ENCODE measurements at regions not wholly inside any gene's neighbourhood (a gene's known extent, or its start where the extent isn't known, plus 50 kb on each side); places are given as distances from the start of the nearest gene placed in this dataset.

GRCh38 chr7:136183981-136184380 lies 206.8 kb upstream of the MTPN start:
- no peak overlapping the region for H3K9ac ChIP-seq (ENCODE audit: low read depth in 1 of 2, low read length in 2 of 2)
- no peaks in the 10 kb centered on the region for H3K27me3 ChIP-seq (ENCODE audit: control insufficient read depth in 1 of 2, insufficient read depth in 2 of 2, low read length in 2 of 2)
- no peak overlapping the region for H3K4me3 ChIP-seq (ENCODE audit: low read depth in 1 of 2, low read length in 2 of 2)
- H3K4me1 ChIP-seq (ENCODE audit: control insufficient read depth in 1 of 2, insufficient read depth in 2 of 2, low read length in 2 of 2) = no peaks in the 10 kb centered on the region
- H3K27ac ChIP-seq (ENCODE audit: low read depth, low read length) = no peak overlapping the region
- no peaks in the 10 kb centered on the region for H3K36me3 ChIP-seq (ENCODE audit: control insufficient read depth in 1 of 2, insufficient read depth in 2 of 2, low read length in 2 of 2)
- H3K9me3 ChIP-seq (ENCODE audit: control insufficient read depth in 1 of 2, low read length in 2 of 2) = no peaks in the 10 kb centered on the region

- Histone ChIP-seq H3K27ac (ENCODE audit: low read depth, low read length) (no peak overlapping the region), H3K4me1 (ENCODE audit: control insufficient read depth in 1 of 2, insufficient read depth in 2 of 2, low read length in 2 of 2) (no peaks in the 10 kb centered on the region)
These were observed 203.8 kb upstream of the MTPN start for GRCh38 chr7:136180984-136181383.

GRCh38 chr7:136179851-136180721 lies 202.9 kb upstream of the MTPN start:
- H3K4me3 ChIP-seq (ENCODE audit: low read depth in 1 of 2, low read length in 2 of 2) = no peak overlapping the region
- H3K27me3 ChIP-seq (ENCODE audit: control insufficient read depth in 1 of 2, insufficient read depth in 2 of 2, low read length in 2 of 2) = no peaks in the 10 kb centered on the region
- H3K9ac ChIP-seq (ENCODE audit: low read depth in 1 of 2, low read length in 2 of 2) = no peak overlapping the region
- no peaks in the 10 kb centered on the region for H3K9me3 ChIP-seq (ENCODE audit: control insufficient read depth in 1 of 2, low read length in 2 of 2)
- H3K4me1 ChIP-seq (ENCODE audit: control insufficient read depth in 1 of 2, insufficient read depth in 2 of 2, low read length in 2 of 2) = no peaks in the 10 kb centered on the region
- no peaks in the 10 kb centered on the region for H3K36me3 ChIP-seq (ENCODE audit: control insufficient read depth in 1 of 2, insufficient read depth in 2 of 2, low read length in 2 of 2)
- no peak overlapping the region for H3K27ac ChIP-seq (ENCODE audit: low read depth, low read length)

More at GRCh38 chr7:136180984-136181383, 203.8 kb upstream of the MTPN start:
- Histone ChIP-seq H3K27me3 (ENCODE audit: control insufficient read depth in 1 of 2, insufficient read depth in 2 of 2, low read length in 2 of 2) (no peaks in the 10 kb centered on the region), H3K9me3 (ENCODE audit: control insufficient read depth in 1 of 2, low read length in 2 of 2) (no peaks in the 10 kb centered on the region), H3K9ac (ENCODE audit: low read depth in 1 of 2, low read length in 2 of 2) (no peak overlapping the region), H3K4me3 (ENCODE audit: low read depth in 1 of 2, low read length in 2 of 2) (no peak overlapping the region), H3K36me3 (ENCODE audit: control insufficient read depth in 1 of 2, insufficient read depth in 2 of 2, low read length in 2 of 2) (no peaks in the 10 kb centered on the region)

- H3K36me3 ChIP-seq (ENCODE audit: control insufficient read depth in 1 of 2, insufficient read depth in 2 of 2, low read length in 2 of 2) = no peaks in the 10 kb centered on the region
- H3K27me3 ChIP-seq (ENCODE audit: control insufficient read depth in 1 of 2, insufficient read depth in 2 of 2, low read length in 2 of 2) = no peaks in the 10 kb centered on the region
- H3K27ac ChIP-seq (ENCODE audit: low read depth, low read length) = no peak overlapping the region
- no peak overlapping the region for H3K4me3 ChIP-seq (ENCODE audit: low read depth in 1 of 2, low read length in 2 of 2)
- H3K9ac ChIP-seq (ENCODE audit: low read depth in 1 of 2, low read length in 2 of 2) = no peak overlapping the region
- no peaks in the 10 kb centered on the region for H3K4me1 ChIP-seq (ENCODE audit: control insufficient read depth in 1 of 2, insufficient read depth in 2 of 2, low read length in 2 of 2)
- no peaks in the 10 kb centered on the region for H3K9me3 ChIP-seq (ENCODE audit: control insufficient read depth in 1 of 2, low read length in 2 of 2)
These were observed 202.0 kb upstream of the MTPN start for GRCh38 chr7:136179154-136179553.

- H3K4me1 ChIP-seq (ENCODE audit: control insufficient read depth in 1 of 2, insufficient read depth in 2 of 2, low read length in 2 of 2) = no peaks in the 10 kb centered on the region
- no peak overlapping the region for H3K9ac ChIP-seq (ENCODE audit: low read depth in 1 of 2, low read length in 2 of 2)
- no peak overlapping the region for H3K27ac ChIP-seq (ENCODE audit: low read depth, low read length)
- no peaks in the 10 kb centered on the region for H3K9me3 ChIP-seq (ENCODE audit: control insufficient read depth in 1 of 2, low read length in 2 of 2)
- H3K36me3 ChIP-seq (ENCODE audit: control insufficient read depth in 1 of 2, insufficient read depth in 2 of 2, low read length in 2 of 2) = no peaks in the 10 kb centered on the region
- H3K4me3 ChIP-seq (ENCODE audit: low read depth in 1 of 2, low read length in 2 of 2) = no peak overlapping the region
- H3K27me3 ChIP-seq (ENCODE audit: control insufficient read depth in 1 of 2, insufficient read depth in 2 of 2, low read length in 2 of 2) = no peaks in the 10 kb centered on the region
These were observed 197.4 kb upstream of the MTPN start for GRCh38 chr7:136174477-136175125.

GRCh38 chr7:136173874-136174273 lies 196.7 kb upstream of the MTPN start:
- Histone ChIP-seq H3K4me1 (ENCODE audit: control insufficient read depth in 1 of 2, insufficient read depth in 2 of 2, low read length in 2 of 2) (no peaks in the 10 kb centered on the region), H3K9me3 (ENCODE audit: control insufficient read depth in 1 of 2, low read length in 2 of 2) (no peaks in the 10 kb centered on the region), H3K9ac (ENCODE audit: low read depth in 1 of 2, low read length in 2 of 2) (no peak overlapping the region), H3K27ac (ENCODE audit: low read depth, low read length) (no peak overlapping the region), H3K4me3 (ENCODE audit: low read depth in 1 of 2, low read length in 2 of 2) (no peak overlapping the region), H3K36me3 (ENCODE audit: control insufficient read depth in 1 of 2, insufficient read depth in 2 of 2, low read length in 2 of 2) (no peaks in the 10 kb centered on the region), H3K27me3 (ENCODE audit: control insufficient read depth in 1 of 2, insufficient read depth in 2 of 2, low read length in 2 of 2) (no peaks in the 10 kb centered on the region)

GRCh38 chr7:136171233-136171632 lies 194.1 kb upstream of the MTPN start:
- H3K27me3 ChIP-seq (ENCODE audit: control insufficient read depth in 1 of 2, insufficient read depth in 2 of 2, low read length in 2 of 2) = no peaks in the 10 kb centered on the region
- H3K36me3 ChIP-seq (ENCODE audit: control insufficient read depth in 1 of 2, insufficient read depth in 2 of 2, low read length in 2 of 2) = no peaks in the 10 kb centered on the region
- no peak overlapping the region for H3K27ac ChIP-seq (ENCODE audit: low read depth, low read length)
- H3K9ac ChIP-seq (ENCODE audit: low read depth in 1 of 2, low read length in 2 of 2) = no peak overlapping the region
- no peaks in the 10 kb centered on the region for H3K4me1 ChIP-seq (ENCODE audit: control insufficient read depth in 1 of 2, insufficient read depth in 2 of 2, low read length in 2 of 2)
- no peaks in the 10 kb centered on the region for H3K9me3 ChIP-seq (ENCODE audit: control insufficient read depth in 1 of 2, low read length in 2 of 2)
- no peak overlapping the region for H3K4me3 ChIP-seq (ENCODE audit: low read depth in 1 of 2, low read length in 2 of 2)

- Histone ChIP-seq H3K4me1 (ENCODE audit: control insufficient read depth in 1 of 2, insufficient read depth in 2 of 2, low read length in 2 of 2) (no peaks in the 10 kb centered on the region), H3K27ac (ENCODE audit: low read depth, low read length) (no peak overlapping the region), H3K9ac (ENCODE audit: low read depth in 1 of 2, low read length in 2 of 2) (no peak overlapping the region), H3K9me3 (ENCODE audit: control insufficient read depth in 1 of 2, low read length in 2 of 2) (peaks cover 0 to 2% of the 10 kb centered on the region in 2 donors), H3K4me3 (ENCODE audit: low read depth in 1 of 2, low read length in 2 of 2) (no peak overlapping the region), H3K36me3 (ENCODE audit: control insufficient read depth in 1 of 2, insufficient read depth in 2 of 2, low read length in 2 of 2) (no peaks in the 10 kb centered on the region), H3K27me3 (ENCODE audit: control insufficient read depth in 1 of 2, insufficient read depth in 2 of 2, low read length in 2 of 2) (no peaks in the 10 kb centered on the region)
These were observed 191.7 kb upstream of the MTPN start for GRCh38 chr7:136168821-136169220.

GRCh38 chr7:136167991-136168390 lies 190.8 kb upstream of the MTPN start:
- Histone ChIP-seq H3K27me3 (ENCODE audit: control insufficient read depth in 1 of 2, insufficient read depth in 2 of 2, low read length in 2 of 2) (no peaks in the 10 kb centered on the region), H3K9me3 (ENCODE audit: control insufficient read depth in 1 of 2, low read length in 2 of 2) (peaks cover 0 to 3% of the 10 kb centered on the region in 2 donors), H3K4me1 (ENCODE audit: control insufficient read depth in 1 of 2, insufficient read depth in 2 of 2, low read length in 2 of 2) (no peaks in the 10 kb centered on the region), H3K4me3 (ENCODE audit: low read depth in 1 of 2, low read length in 2 of 2) (no peak overlapping the region), H3K36me3 (ENCODE audit: control insufficient read depth in 1 of 2, insufficient read depth in 2 of 2, low read length in 2 of 2) (no peaks in the 10 kb centered on the region), H3K9ac (ENCODE audit: low read depth in 1 of 2, low read length in 2 of 2) (no peak overlapping the region), H3K27ac (ENCODE audit: low read depth, low read length) (no peak overlapping the region)

- Histone ChIP-seq H3K9me3 (ENCODE audit: control insufficient read depth in 1 of 2, low read length in 2 of 2) (peaks cover 0 to 7% of the 10 kb centered on the region in 2 donors), H3K27ac (ENCODE audit: low read depth, low read length) (no peak overlapping the region), H3K4me3 (ENCODE audit: low read depth in 1 of 2, low read length in 2 of 2) (no peak overlapping the region), H3K27me3 (ENCODE audit: control insufficient read depth in 1 of 2, insufficient read depth in 2 of 2, low read length in 2 of 2) (no peaks in the 10 kb centered on the region), H3K36me3 (ENCODE audit: control insufficient read depth in 1 of 2, insufficient read depth in 2 of 2, low read length in 2 of 2) (no peaks in the 10 kb centered on the region), H3K4me1 (ENCODE audit: control insufficient read depth in 1 of 2, insufficient read depth in 2 of 2, low read length in 2 of 2) (no peaks in the 10 kb centered on the region), H3K9ac (ENCODE audit: low read depth in 1 of 2, low read length in 2 of 2) (no peak overlapping the region)
These were observed 189.4 kb upstream of the MTPN start for GRCh38 chr7:136166521-136166920.
